ENCODE measurements at regions not wholly inside any gene's neighbourhood (a gene's known extent, or its start where the extent isn't known, plus 50 kb on each side); places are given as distances from the start of the nearest gene placed in this dataset.
"Not testable (repeated sequence)": the region's sequence is repeated elsewhere in the genome, so short reads cannot be mapped to it uniquely, and the experiment has no call there.

DNA sequence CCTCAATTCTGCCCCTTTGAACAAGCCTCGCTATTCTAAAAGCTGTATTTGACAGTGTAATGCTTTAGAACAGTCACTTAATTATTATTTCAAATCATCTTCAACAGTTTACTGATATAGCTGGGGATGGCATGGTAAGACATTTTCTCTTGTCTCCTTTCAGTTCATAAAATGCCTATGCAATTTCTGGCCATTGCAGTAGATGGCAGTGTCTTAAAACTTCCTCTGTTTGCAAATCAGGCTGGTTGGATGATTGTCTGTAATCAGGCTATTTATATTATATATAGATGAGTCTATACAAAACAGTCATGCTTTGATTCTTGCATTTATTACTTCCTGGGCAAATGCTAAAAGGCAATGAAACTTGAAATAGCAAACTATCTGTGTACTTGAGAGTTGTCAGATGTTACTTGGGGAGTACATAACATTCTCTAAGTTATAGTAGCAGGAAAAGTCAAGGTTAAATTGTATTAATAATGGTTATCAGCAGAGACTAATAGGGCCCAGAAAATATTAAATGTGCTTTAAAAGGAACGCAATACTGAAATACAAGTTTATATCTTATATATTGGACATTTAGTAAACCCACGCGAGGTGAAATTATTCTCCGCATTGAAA lies 55.5 kb upstream of the LHFPL3 start:
- Histone ChIP-seq H3K4me1 (ENCODE audit: control insufficient read depth in 5 of 5, insufficient read depth in 5 of 5, low read length in 5 of 5) (no peaks in the 10 kb centered on the region), H3K4me3 (no peak overlapping the region), H3K36me3 (ENCODE audit: control insufficient read depth in 4 of 4, insufficient read depth in 4 of 4, low read length in 4 of 4) (no peaks in the 10 kb centered on the region), H3K9me3 (ENCODE audit: control insufficient read depth in 4 of 4, insufficient read depth in 3 of 4, low read length in 3 of 4) (peaks cover 0 to 4% (median 1%) of the 10 kb centered on the region in 4 donors), H3K27ac (ENCODE audit: low read depth in 1 of 2, low read length in 1 of 2) (no peak overlapping the region), H3K27me3 (ENCODE audit: control insufficient read depth in 3 of 3, insufficient read depth in 3 of 3, low read length in 2 of 3) (peaks cover 0 to 5% (median 0%) of the 10 kb centered on the region in 3 donors), H3K9ac (ENCODE audit: insufficient read depth in 1 of 2, low read length in 2 of 2) (no peak overlapping the region)
- ATAC-seq (ENCODE audit: insufficient read depth, low FRiP score) (no peak), DNase-seq (peak in 2 of 3 donors; percentile 38 to 62)
- TF ChIP-seq, protein P1, sequence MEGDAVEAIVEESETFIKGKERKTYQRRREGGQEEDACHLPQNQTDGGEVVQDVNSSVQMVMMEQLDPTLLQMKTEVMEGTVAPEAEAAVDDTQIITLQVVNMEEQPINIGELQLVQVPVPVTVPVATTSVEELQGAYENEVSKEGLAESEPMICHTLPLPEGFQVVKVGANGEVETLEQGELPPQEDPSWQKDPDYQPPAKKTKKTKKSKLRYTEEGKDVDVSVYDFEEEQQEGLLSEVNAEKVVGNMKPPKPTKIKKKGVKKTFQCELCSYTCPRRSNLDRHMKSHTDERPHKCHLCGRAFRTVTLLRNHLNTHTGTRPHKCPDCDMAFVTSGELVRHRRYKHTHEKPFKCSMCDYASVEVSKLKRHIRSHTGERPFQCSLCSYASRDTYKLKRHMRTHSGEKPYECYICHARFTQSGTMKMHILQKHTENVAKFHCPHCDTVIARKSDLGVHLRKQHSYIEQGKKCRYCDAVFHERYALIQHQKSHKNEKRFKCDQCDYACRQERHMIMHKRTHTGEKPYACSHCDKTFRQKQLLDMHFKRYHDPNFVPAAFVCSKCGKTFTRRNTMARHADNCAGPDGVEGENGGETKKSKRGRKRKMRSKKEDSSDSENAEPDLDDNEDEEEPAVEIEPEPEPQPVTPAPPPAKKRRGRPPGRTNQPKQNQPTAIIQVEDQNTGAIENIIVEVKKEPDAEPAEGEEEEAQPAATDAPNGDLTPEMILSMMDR (IDR thresholded peaks at IDR 0.05; ENCODE audit: control extremely low read depth, extremely low read depth), result no peak
- WGBS, 2 donors, result 87 to 90% methylated on average over 5 of the region's 5 CpGs

DNA sequence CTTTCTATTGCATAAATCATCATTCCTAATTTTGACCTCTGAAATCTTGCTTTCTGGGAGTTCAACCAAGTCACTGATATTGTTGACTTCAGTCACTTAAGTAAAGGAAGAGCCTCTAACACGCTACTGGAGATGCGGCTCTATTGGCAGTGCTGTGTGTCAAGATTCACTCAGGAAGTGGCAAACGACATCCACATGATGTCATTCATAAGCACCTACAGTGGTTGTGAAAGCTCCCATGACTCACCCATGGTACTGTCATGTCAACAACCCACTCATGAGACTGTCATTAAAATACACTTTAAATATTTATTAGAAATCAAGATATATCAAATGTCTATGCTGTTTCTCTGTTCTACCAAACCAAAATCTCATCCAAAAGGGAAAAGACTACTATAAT lies 52.5 kb upstream of the LHFPL3 start:
- DNase-seq, result no peak
- no peak overlapping the region for H3K4me3 ChIP-seq
- 46 to 79% methylated on average over 3 of the region's 3 CpGs for WGBS, 2 donors
- no peaks in the 10 kb centered on the region for H3K4me1 ChIP-seq (ENCODE audit: control insufficient read depth in 5 of 5, insufficient read depth in 5 of 5, low read length in 5 of 5)
- H3K36me3 ChIP-seq (ENCODE audit: control insufficient read depth in 4 of 4, insufficient read depth in 4 of 4, low read length in 4 of 4), result no peaks in the 10 kb centered on the region
- no peak overlapping the region for H3K9ac ChIP-seq (ENCODE audit: insufficient read depth in 1 of 2, low read length in 2 of 2)
- no peak overlapping the region for H3K27ac ChIP-seq (ENCODE audit: low read depth in 1 of 2, low read length in 1 of 2)
- no peak for ATAC-seq (ENCODE audit: insufficient read depth, low FRiP score)
- peaks cover 0 to 4% (median 1%) of the 10 kb centered on the region in 4 donors for H3K9me3 ChIP-seq (ENCODE audit: control insufficient read depth in 4 of 4, insufficient read depth in 3 of 4, low read length in 3 of 4)
- TF ChIP-seq, protein P1 (IDR thresholded peaks at IDR 0.05; ENCODE audit: control extremely low read depth, extremely low read depth), result no peak
- no peaks in the 10 kb centered on the region for H3K27me3 ChIP-seq (ENCODE audit: control insufficient read depth in 3 of 3, insufficient read depth in 3 of 3, low read length in 2 of 3)

DNA sequence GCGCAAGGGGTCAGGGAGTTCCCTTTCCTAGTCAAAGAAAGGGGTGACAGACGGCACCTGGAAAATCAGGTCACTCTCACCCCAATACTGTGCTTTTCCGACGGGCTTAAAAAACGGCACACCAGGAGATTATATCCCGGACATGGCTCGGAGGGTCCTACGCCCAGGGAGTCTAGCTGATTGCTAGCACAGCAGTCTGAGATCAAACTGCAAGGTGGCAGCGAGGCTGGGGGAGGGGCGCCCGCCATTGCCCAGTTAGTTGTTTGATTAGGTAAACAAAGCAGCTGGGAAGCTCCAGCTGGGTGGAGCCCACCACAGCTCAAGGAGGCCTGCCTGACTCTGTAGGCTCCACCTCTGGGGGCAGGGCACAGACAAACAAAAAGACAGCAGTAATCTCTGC lies 51.7 kb upstream of the LHFPL3 start:
- H3K36me3 ChIP-seq (ENCODE audit: control insufficient read depth in 4 of 4, insufficient read depth in 4 of 4, low read length in 4 of 4); H3K27me3 ChIP-seq (ENCODE audit: control insufficient read depth in 3 of 3, insufficient read depth in 3 of 3, low read length in 2 of 3); ATAC-seq (ENCODE audit: insufficient read depth, low FRiP score); H3K9me3 ChIP-seq (ENCODE audit: control insufficient read depth in 4 of 4, insufficient read depth in 3 of 4, low read length in 3 of 4); H3K4me3 ChIP-seq; DNase-seq; H3K9ac ChIP-seq (ENCODE audit: insufficient read depth in 1 of 2, low read length in 2 of 2); H3K27ac ChIP-seq (ENCODE audit: low read depth in 1 of 2, low read length in 1 of 2); H3K4me1 ChIP-seq (ENCODE audit: control insufficient read depth in 5 of 5, insufficient read depth in 5 of 5, low read length in 5 of 5): not testable (repeated sequence)
- WGBS, 2 donors, result 93 to 94% methylated on average over 10 of the region's 11 CpGs
